ENCODE measurements at regions not wholly inside any gene's neighbourhood (a gene's known extent, or its start where the extent isn't known, plus 50 kb on each side); places are given as distances from the start of the nearest gene placed in this dataset.

DNA sequence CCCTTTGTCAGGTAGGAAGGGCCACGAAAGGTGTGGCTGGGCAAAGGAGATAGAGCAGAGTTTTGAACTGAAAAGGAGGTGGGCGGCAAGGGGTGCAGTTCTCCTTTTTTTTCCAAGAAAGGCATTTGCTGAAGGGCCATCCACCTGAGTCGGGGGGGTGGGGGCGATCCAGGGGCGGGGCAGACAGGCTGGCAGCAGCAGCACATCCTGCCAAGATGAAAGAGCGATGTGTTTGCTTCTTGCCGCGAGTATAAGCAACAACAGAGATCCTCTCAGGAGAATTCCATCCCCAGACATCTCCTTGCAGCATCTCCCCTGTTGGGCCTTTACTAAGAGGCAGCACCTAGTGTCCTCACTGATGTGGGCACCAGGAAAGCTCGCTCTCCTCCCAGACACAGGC is 516.5 kb downstream of the CD83 start:
- TF ChIP-seq CTCF (IDR thresholded peaks at IDR 0.05), result no peak
- TF ChIP-seq, protein P1, sequence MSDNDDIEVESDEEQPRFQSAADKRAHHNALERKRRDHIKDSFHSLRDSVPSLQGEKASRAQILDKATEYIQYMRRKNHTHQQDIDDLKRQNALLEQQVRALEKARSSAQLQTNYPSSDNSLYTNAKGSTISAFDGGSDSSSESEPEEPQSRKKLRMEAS (CRISPR knock-in tag; IDR thresholded peaks at IDR 0.05), result no peak
- TF ChIP-seq USF2 (CRISPR knock-in tag; IDR thresholded peaks at IDR 0.05), result no peak
- no peak for TF ChIP-seq MXD4 (CRISPR knock-in tag; IDR thresholded peaks at IDR 0.05; ENCODE audit: borderline replicate concordance)
- TF ChIP-seq E2F4 (CRISPR knock-in tag; IDR thresholded peaks at IDR 0.05; ENCODE audit: borderline replicate concordance, low read depth), result no peak
- no peak for TF ChIP-seq TCF7 (CRISPR knock-in tag; IDR thresholded peaks at IDR 0.05; ENCODE audit: low read depth)
- no peak for TF ChIP-seq FOXK1 (CRISPR knock-in tag; IDR thresholded peaks at IDR 0.05)
- TF ChIP-seq, protein P2, sequence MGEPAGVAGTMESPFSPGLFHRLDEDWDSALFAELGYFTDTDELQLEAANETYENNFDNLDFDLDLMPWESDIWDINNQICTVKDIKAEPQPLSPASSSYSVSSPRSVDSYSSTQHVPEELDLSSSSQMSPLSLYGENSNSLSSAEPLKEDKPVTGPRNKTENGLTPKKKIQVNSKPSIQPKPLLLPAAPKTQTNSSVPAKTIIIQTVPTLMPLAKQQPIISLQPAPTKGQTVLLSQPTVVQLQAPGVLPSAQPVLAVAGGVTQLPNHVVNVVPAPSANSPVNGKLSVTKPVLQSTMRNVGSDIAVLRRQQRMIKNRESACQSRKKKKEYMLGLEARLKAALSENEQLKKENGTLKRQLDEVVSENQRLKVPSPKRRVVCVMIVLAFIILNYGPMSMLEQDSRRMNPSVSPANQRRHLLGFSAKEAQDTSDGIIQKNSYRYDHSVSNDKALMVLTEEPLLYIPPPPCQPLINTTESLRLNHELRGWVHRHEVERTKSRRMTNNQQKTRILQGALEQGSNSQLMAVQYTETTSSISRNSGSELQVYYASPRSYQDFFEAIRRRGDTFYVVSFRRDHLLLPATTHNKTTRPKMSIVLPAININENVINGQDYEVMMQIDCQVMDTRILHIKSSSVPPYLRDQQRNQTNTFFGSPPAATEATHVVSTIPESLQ (CRISPR knock-in tag; IDR thresholded peaks at IDR 0.05), result no peak
- TF ChIP-seq ZNF423 (CRISPR knock-in tag; IDR thresholded peaks at IDR 0.05), result no peak
- no peak for TF ChIP-seq ZNF263 (CRISPR knock-in tag; IDR thresholded peaks at IDR 0.05; ENCODE audit: low read depth)
- TF ChIP-seq SMAD3 (CRISPR knock-in tag; IDR thresholded peaks at IDR 0.05; ENCODE audit: borderline replicate concordance), result no peak
- TF ChIP-seq ZNF121 (CRISPR knock-in tag; IDR thresholded peaks at IDR 0.05), result no peak
- no peak for TF ChIP-seq FOXP4 (CRISPR knock-in tag; IDR thresholded peaks at IDR 0.05)
